ENCODE measurements at regions not wholly inside any gene's neighbourhood (a gene's known extent, or its start where the extent isn't known, plus 50 kb on each side); places are given as distances from the start of the nearest gene placed in this dataset.

DNA sequence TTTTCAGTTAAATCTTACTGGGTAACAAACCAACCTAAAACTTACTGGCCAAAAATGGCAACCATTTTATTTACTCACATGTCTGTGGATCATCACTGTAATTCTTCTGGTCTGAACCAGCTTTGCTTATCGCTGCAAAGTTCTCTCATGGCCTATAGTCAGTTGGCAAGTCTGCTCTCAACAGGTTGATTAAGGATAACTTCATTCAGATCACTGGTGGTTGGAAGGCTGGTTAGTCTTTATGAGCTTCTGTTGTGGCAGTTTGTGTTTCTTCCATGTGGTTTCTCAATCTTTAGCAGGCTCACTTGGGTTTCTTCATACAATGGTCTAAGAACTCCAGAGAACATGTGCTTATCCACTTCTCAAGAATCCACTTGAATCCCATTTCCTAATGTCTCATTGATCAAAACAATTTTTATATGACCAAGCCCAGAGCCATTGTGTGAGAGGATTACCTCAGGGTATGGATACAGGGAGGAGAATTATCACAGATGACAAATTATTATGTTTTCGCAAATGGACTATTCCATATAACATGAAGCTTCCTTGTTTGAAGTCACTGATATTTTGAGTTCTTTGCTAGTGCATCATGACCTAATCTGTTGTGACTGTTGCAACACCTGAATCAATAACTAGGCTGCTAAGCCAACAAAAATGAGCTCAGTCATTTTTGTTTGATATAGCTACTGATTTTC, 155.4 kb upstream of the BMP2 start:
- no peak overlapping the region for H3K4me3 Mint-ChIP-seq (ENCODE audit: unreplicated experiment)
- H3K4me1 Mint-ChIP-seq (ENCODE audit: unreplicated experiment), result no peaks in the 10 kb centered on the region
- peaks cover 19% of the 10 kb centered on the region for H3K27me3 Mint-ChIP-seq (ENCODE audit: unreplicated experiment)
- TF ChIP-seq, protein P1, sequence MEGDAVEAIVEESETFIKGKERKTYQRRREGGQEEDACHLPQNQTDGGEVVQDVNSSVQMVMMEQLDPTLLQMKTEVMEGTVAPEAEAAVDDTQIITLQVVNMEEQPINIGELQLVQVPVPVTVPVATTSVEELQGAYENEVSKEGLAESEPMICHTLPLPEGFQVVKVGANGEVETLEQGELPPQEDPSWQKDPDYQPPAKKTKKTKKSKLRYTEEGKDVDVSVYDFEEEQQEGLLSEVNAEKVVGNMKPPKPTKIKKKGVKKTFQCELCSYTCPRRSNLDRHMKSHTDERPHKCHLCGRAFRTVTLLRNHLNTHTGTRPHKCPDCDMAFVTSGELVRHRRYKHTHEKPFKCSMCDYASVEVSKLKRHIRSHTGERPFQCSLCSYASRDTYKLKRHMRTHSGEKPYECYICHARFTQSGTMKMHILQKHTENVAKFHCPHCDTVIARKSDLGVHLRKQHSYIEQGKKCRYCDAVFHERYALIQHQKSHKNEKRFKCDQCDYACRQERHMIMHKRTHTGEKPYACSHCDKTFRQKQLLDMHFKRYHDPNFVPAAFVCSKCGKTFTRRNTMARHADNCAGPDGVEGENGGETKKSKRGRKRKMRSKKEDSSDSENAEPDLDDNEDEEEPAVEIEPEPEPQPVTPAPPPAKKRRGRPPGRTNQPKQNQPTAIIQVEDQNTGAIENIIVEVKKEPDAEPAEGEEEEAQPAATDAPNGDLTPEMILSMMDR (IDR thresholded peaks at IDR 0.05), result no peak
- no peaks in the 10 kb centered on the region for H3K36me3 Mint-ChIP-seq (ENCODE audit: unreplicated experiment)
- DNase-seq (ENCODE audit: extremely low spot score, unreplicated experiment), result no peak
- no peaks in the 10 kb centered on the region for H3K9me3 Mint-ChIP-seq (ENCODE audit: unreplicated experiment)
- no peak overlapping the region for H3K27ac Mint-ChIP-seq (ENCODE audit: unreplicated experiment)

DNA sequence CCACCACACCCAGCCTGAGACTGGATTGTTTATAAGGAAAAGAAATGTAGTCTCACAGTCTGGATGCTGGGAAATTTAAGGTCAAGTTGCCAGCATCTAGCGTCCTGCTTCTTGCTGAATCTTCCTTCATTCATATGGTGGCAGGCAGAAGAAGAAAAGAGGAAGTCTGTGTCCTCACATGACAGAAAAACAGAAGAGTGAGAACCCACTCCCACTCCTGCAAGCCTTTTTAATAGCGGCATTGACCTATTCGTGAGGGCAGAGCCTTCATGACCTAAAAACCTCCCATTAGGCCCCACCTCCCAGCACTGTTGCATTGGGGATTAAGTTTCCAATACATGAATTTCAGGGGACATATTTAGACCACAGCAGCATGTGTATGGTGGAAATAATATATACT, 160.8 kb upstream of the BMP2 start:
- H3K36me3 Mint-ChIP-seq (ENCODE audit: unreplicated experiment), result no peaks in the 10 kb centered on the region
- H3K27ac Mint-ChIP-seq (ENCODE audit: unreplicated experiment), result no peak overlapping the region
- H3K9me3 Mint-ChIP-seq (ENCODE audit: unreplicated experiment), result no peaks in the 10 kb centered on the region
- peaks cover 5% of the 10 kb centered on the region for H3K4me1 Mint-ChIP-seq (ENCODE audit: unreplicated experiment)
- peaks cover 26% of the 10 kb centered on the region for H3K27me3 Mint-ChIP-seq (ENCODE audit: unreplicated experiment)
- DNase-seq (ENCODE audit: extremely low spot score, unreplicated experiment), result no peak
- TF ChIP-seq, protein P1 (IDR thresholded peaks at IDR 0.05), result no peak
- H3K4me3 Mint-ChIP-seq (ENCODE audit: unreplicated experiment), result no peak overlapping the region

DNA sequence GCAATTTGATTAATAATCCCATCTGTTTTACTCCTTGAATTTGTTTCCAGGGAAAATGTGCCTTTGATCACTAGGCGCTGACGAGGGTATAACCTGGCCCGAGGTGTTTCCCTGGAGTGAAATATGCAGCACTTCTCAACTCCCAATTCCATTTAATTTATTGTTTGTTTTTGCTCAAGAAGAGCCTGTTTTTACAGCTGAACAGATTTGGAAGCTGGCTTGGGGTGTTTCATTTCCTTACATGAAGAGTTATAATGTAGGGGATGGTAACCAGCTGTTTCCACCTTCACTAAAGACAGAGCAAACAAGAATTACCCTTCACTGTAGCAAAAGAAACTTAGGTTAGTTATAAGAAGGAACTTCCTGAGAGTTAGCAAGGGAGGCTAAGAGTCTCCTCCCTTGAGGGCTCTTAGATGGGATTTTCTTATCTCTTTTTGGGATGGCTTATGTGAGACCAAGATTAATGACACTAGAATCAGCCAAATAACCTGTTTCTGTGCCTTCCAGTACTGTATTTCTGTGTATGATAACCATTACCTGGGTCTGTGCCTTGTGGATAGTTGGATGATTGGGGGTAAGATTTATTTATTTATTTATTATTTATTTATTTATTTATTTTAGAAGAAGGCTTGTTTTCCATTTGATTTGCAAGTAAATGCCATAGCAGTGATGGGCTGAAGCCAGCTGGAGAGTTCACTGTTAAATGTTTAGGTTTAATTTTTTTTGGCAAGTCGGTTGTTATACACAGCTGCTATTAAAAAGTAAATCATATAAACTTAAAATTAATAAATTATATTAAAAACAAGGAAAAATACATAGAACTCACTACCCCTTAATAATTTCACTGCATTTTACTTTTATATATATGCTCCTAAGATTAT, 162.2 kb upstream of the BMP2 start:
- Mint-ChIP-seq H3K9me3 (ENCODE audit: unreplicated experiment) (no peaks in the 10 kb centered on the region), H3K27ac (ENCODE audit: unreplicated experiment) (no peak overlapping the region), H3K36me3 (ENCODE audit: unreplicated experiment) (no peaks in the 10 kb centered on the region), H3K27me3 (ENCODE audit: unreplicated experiment) (peaks cover 30% of the 10 kb centered on the region), H3K4me1 (ENCODE audit: unreplicated experiment) (peaks cover 5% of the 10 kb centered on the region), H3K4me3 (ENCODE audit: unreplicated experiment) (no peak overlapping the region)
- TF ChIP-seq, protein P1 (IDR thresholded peaks at IDR 0.05), result no peak
- no peak for DNase-seq (ENCODE audit: extremely low spot score, unreplicated experiment)

DNA sequence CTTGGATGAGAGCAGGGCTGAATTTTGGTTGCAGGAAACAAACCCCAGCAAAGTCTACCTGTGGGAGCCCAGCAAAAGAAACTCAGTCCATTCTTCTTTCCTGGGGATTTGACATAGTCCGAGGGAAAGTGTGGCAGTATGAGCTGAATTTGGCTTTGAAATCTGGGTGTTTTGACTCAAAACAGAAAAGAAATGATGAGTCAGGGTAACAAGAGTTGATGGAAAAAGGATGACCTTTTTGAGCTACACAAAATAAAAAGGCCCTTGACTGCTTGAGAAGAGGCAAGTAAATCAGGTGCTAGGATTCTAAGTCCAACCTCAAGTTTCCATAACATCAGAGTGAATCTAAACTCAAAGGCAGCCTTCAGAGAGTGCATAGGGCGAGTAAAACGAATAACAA, 163.3 kb upstream of the BMP2 start:
- TF ChIP-seq, protein P1 (IDR thresholded peaks at IDR 0.05), result no peak
- H3K4me3 Mint-ChIP-seq (ENCODE audit: unreplicated experiment), result no peak overlapping the region
- H3K4me1 Mint-ChIP-seq (ENCODE audit: unreplicated experiment), result peaks cover 5% of the 10 kb centered on the region
- DNase-seq (ENCODE audit: extremely low spot score, unreplicated experiment), result no peak
- no peaks in the 10 kb centered on the region for H3K9me3 Mint-ChIP-seq (ENCODE audit: unreplicated experiment)
- no peak overlapping the region for H3K27ac Mint-ChIP-seq (ENCODE audit: unreplicated experiment)
- H3K27me3 Mint-ChIP-seq (ENCODE audit: unreplicated experiment), result peaks cover 27% of the 10 kb centered on the region
- no peaks in the 10 kb centered on the region for H3K36me3 Mint-ChIP-seq (ENCODE audit: unreplicated experiment)
